Keratinocyte (primary cell): ENCODE measurements at regions not wholly inside any gene's neighbourhood (a gene's known extent, or its start where the extent isn't known, plus 50 kb on each side); places are given as distances from the start of the nearest gene placed in this dataset.

Experiments used
- DNase-seq: peaks from one replicate; pipeline ENCODE4 v3.0.0-alpha.2; 2011; ENCODE audit warnings: low read depth, missing footprints, low spot score
- FAIRE-seq: peaks from 2 replicates; lab custom pipeline; 2011; peaks lifted over from hg19 to GRCh38; lab: Jason Lieb, UNC
- H2AFZ ChIP-seq: 2 replicates; pipeline ENCODE4 v1.6.0; 2012; ENCODE audit warnings: low read length, control low read depth, inconsistent platforms; ENCODE audit not compliant: control insufficient read depth
- H3K27ac ChIP-seq: 2 replicates; pipeline ENCODE4 v1.5.1; 2011; ENCODE audit warnings: low read length; ENCODE audit not compliant: control insufficient read depth, insufficient read depth
- H3K27me3 ChIP-seq: 3 replicates; pipeline ENCODE4 v1.6.0; 2011; ENCODE audit warnings: low read length; ENCODE audit not compliant: control insufficient read depth, insufficient read depth; ENCODE audit errors: extremely low read depth
- H3K36me3 ChIP-seq, 2 experiments: 2 replicates in 1 of 2; 3 replicates in 1 of 2; pipeline ENCODE4 v1.5.1; 2011; ENCODE audit warnings: low read length in 2 of 2, mild to moderate bottlenecking in 1 of 2; ENCODE audit not compliant: control insufficient read depth in 2 of 2, insufficient read depth in 2 of 2; ENCODE audit errors: extremely low read depth in 1 of 2
- H3K4me1 ChIP-seq: 3 replicates; pipeline ENCODE4 v1.5.1; 2011; ENCODE audit warnings: low read length; ENCODE audit not compliant: control insufficient read depth, insufficient read depth; ENCODE audit errors: extremely low read depth
- H3K4me2 ChIP-seq: 3 replicates; pipeline ENCODE4 v1.6.0; 2011; ENCODE audit warnings: low read depth, low read length; ENCODE audit not compliant: control insufficient read depth, insufficient read depth; ENCODE audit errors: extremely low read depth
- H3K4me3 ChIP-seq, 3 experiments: fragments of 200-600 bp in 1 of 3; sonication (generic) in 1 of 3; 2 replicates in 2 of 3; 3 replicates in 1 of 3; pipeline ENCODE4 v1.5.1; 2011 to 2016; ENCODE audit warnings: low read length in 3 of 3, mild to moderate bottlenecking in 3 of 3, control low read depth in 2 of 3, inconsistent platforms in 1 of 3, low read depth in 1 of 3, mixed read lengths in 1 of 3, mixed run types in 1 of 3, moderate library complexity in 1 of 3; ENCODE audit not compliant: control insufficient read depth in 2 of 3, insufficient read depth in 2 of 3; ENCODE audit errors: extremely low read depth in 1 of 3
- H3K79me2 ChIP-seq: 2 replicates; pipeline ENCODE4 v1.6.0; 2012; ENCODE audit warnings: low read length; ENCODE audit not compliant: control insufficient read depth, insufficient read depth
- H3K9ac ChIP-seq: 3 replicates; pipeline ENCODE4 v1.6.0; 2011; ENCODE audit warnings: low read length; ENCODE audit not compliant: control insufficient read depth, insufficient read depth; ENCODE audit errors: extremely low read depth
- H3K9me1 ChIP-seq: 3 replicates; pipeline ENCODE4 v1.6.0; 2011; ENCODE audit warnings: low read length; ENCODE audit not compliant: control insufficient read depth, insufficient read depth; ENCODE audit errors: extremely low read depth
- H3K9me3 ChIP-seq: 2 replicates; pipeline ENCODE4 v1.5.1; 2012; ENCODE audit warnings: low read depth, low read length; ENCODE audit not compliant: control insufficient read depth
- H4K20me1 ChIP-seq: 3 replicates; pipeline ENCODE4 v1.6.0; 2011; ENCODE audit warnings: low read length; ENCODE audit not compliant: control insufficient read depth, insufficient read depth; ENCODE audit errors: extremely low read depth
- CTCF ChIP-seq, 3 experiments: IDR thresholded peaks in 1 of 3; conservative IDR thresholded peaks in 1 of 3; optimal IDR thresholded peaks in 1 of 3; 2 replicates in 2 of 3; 3 replicates in 1 of 3; pipeline versions ENCODE3 to v1.5.1; 2011; ENCODE audit warnings: low read length in 3 of 3, mild to moderate bottlenecking in 3 of 3, moderate library complexity in 2 of 3, control low read depth in 1 of 3, inconsistent platforms in 1 of 3; ENCODE audit not compliant: insufficient read depth in 2 of 3; ENCODE audit errors: extremely low read depth in 1 of 3
- EZH2 ChIP-seq: IDR thresholded peaks from one replicate; pipeline ENCODE4 v1.6.1; 2012; ENCODE audit warnings: inconsistent platforms, mild to moderate bottlenecking, low read length, moderate library complexity
- dilution Hi-C: fragments of 300-500 bp; cut with MboI; formaldehyde crosslinking; loops from one replicate; pipeline ENCODE4 v1.7.0; 2020; ENCODE audit warnings: low sequenced_read_pairs; ENCODE audit not compliant: extremely low pct_ligation_motif_present

DNA sequence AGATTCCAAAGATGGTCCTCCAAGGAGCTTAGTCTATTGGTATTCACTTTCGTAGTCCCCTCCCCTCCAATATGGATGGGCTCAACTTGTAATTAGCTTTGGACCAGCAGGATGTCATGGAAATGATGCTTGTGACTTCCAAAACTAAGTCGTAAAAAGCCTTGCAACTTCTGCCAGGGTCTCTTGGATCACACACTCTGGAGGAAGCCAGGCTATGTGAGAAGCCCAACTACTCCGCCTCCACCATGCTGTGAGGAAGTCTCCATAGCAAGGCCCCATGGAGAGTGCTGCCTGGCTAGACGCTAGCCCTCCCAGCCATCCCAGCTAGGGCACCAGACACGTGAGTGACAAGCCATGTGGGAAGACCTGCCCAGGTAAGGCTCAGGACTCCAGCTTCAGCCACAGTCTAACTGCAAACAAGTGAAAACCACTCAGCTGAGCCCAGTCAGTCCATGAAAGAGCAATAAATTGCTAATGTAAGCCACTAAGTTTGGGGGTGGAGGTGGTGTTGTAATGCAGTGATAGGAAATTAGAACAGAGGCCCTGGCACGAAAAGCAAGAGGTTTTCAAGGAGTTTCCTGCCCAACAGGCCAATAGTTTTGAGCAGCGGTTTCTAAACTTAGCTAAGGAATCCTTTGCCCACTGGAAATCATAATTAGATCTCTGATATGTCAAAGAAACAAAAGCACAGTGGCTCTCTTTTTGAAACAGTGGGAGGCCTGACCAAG, 77.5 kb upstream of the GLI2 start:
- DNase-seq: no peak
- Histone ChIP-seq H3K36me3 (no peaks in the 10 kb centered on the region), H4K20me1 (no peaks in the 10 kb centered on the region), H3K27me3 (peaks cover 20% of the 10 kb centered on the region), H3K27ac (no peak overlapping the region), H3K79me2 (no peaks in the 10 kb centered on the region), H3K9ac (no peak overlapping the region), H3K9me1 (no peaks in the 10 kb centered on the region), H2AFZ (no peak overlapping the region), H3K4me3 (no peak overlapping the region), H3K9me3 (no peaks in the 10 kb centered on the region), H3K4me1 (no peaks in the 10 kb centered on the region), H3K4me2 (no peak overlapping the region)
- dilution Hi-C loops: no loop called here
- FAIRE-seq: no peak
- TF ChIP-seq CTCF (optimal IDR thresholded peaks at IDR 0.05 in 1 of 3, IDR thresholded peaks at IDR 0.05 in 1 of 3, conservative IDR thresholded peaks at IDR 0.05 in 1 of 3; ENCODE audit: extremely low read depth in 1 of 3, insufficient read depth in 2 of 3, low read length in 3 of 3) (no peak), EZH2 (no peak)

DNA sequence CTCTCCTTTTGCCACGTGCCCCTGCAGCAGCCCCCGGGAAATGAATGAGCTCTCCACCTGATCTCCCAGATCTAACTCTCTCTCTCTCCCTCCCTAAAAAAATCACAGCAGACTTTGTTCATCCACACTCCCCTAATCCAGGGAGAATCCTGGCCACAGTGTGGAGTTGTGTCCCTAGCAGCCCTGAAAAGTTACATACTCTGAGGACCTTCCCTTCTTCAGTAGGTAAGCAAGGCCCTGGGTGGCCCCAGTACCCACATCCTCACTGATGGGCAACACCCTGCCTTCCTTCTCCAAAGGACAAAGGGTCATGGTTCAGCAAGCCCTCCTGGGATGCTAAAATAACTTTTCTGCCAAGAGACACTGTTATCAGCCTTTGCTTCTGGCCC, 76.9 kb upstream of the GLI2 start:
- Histone ChIP-seq H3K4me3 (no peak overlapping the region), H3K36me3 (no peaks in the 10 kb centered on the region), H3K27me3 (peaks cover 20% of the 10 kb centered on the region), H4K20me1 (no peaks in the 10 kb centered on the region), H3K9ac (no peak overlapping the region), H3K27ac (no peak overlapping the region), H3K4me1 (no peaks in the 10 kb centered on the region), H3K9me3 (no peaks in the 10 kb centered on the region), H2AFZ (no peak overlapping the region), H3K4me2 (no peak overlapping the region), H3K79me2 (no peaks in the 10 kb centered on the region), H3K9me1 (no peaks in the 10 kb centered on the region)
- no peak for FAIRE-seq
- DNase-seq: no peak
- dilution Hi-C loops: no loop called here
- TF ChIP-seq CTCF (optimal IDR thresholded peaks at IDR 0.05 in 1 of 3, IDR thresholded peaks at IDR 0.05 in 1 of 3, conservative IDR thresholded peaks at IDR 0.05 in 1 of 3; ENCODE audit: extremely low read depth in 1 of 3, insufficient read depth in 2 of 3, low read length in 3 of 3): no peak
- TF ChIP-seq EZH2: no peak
